ENCODE measurements at regions not wholly inside any gene's neighbourhood (a gene's known extent, or its start where the extent isn't known, plus 50 kb on each side); places are given as distances from the start of the nearest gene placed in this dataset.

GRCh38 chr12:126400831-126401230, 1335.6 kb downstream of the AACS start:
- intact Hi-C loops (cut with DNase I): no loop called here
- DNase-seq (no peak), FAIRE-seq (no peak)
- Histone ChIP-seq H3K27ac (ENCODE audit: low read depth in 2 of 2, low read length in 2 of 2) (no peak overlapping the region), H3K4me1 (ENCODE audit: control insufficient read depth in 2 of 3, insufficient read depth in 2 of 3, low read depth in 1 of 3, low read length in 3 of 3) (no peaks in the 10 kb centered on the region), H3K27me3 (ENCODE audit: control insufficient read depth, insufficient read depth, low read length) (no peaks in the 10 kb centered on the region), H3K9ac (ENCODE audit: low read length in 3 of 3) (no peak overlapping the region), H3K36me3 (ENCODE audit: control insufficient read depth in 2 of 3, insufficient read depth in 3 of 3, low read length in 3 of 3) (no peaks in the 10 kb centered on the region), H3K4me3 (ENCODE audit: low read length in 3 of 3) (no peak overlapping the region), H3K9me3 (ENCODE audit: control insufficient read depth in 2 of 3, insufficient read depth in 1 of 3, low read length in 3 of 3) (no peaks in the 10 kb centered on the region)
- no peak for TF ChIP-seq CTCF (IDR thresholded peaks at IDR 0.05; ENCODE audit: borderline replicate concordance, extremely low read depth, insufficient read depth)

DNA sequence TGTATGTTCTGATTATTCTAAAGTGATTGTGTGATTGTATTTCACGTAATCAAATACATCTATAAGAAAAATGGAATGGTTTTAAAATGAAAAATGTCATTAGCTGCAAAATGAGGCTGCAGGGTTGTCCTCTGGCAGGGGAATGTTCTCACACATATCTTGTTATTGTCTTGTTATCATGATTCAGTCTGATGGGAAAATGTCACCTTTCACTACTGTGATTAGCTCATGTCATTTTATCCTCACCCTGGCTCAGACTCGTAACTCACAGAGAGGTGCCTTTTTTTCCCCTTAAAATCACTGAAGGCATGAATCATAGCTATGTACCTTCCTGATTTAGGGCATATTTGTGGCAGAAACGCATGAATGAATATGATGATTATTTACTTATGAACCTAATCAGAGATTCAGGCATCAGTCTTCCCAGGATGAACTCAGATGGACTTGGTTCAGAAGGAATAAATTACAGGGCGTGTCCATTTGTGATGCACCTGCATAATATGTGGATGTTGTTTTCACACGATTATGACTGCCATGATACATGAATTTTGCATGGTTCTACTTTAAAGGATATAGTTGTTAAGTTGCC, 1339.2 kb downstream of the AACS start:
- intact Hi-C loops (cut with DNase I): no loop called here
- no peak overlapping the region for H3K4me3 ChIP-seq (ENCODE audit: low read length in 3 of 3)
- no peaks in the 10 kb centered on the region for H3K36me3 ChIP-seq (ENCODE audit: control insufficient read depth in 2 of 3, insufficient read depth in 3 of 3, low read length in 3 of 3)
- no peaks in the 10 kb centered on the region for H3K4me1 ChIP-seq (ENCODE audit: control insufficient read depth in 2 of 3, insufficient read depth in 2 of 3, low read depth in 1 of 3, low read length in 3 of 3)
- no peak for DNase-seq
- no peak overlapping the region for H3K9ac ChIP-seq (ENCODE audit: low read length in 3 of 3)
- H3K9me3 ChIP-seq (ENCODE audit: control insufficient read depth in 2 of 3, insufficient read depth in 1 of 3, low read length in 3 of 3): no peaks in the 10 kb centered on the region
- no peak for FAIRE-seq
- H3K27ac ChIP-seq (ENCODE audit: low read depth in 2 of 2, low read length in 2 of 2): no peak overlapping the region
- no peak for TF ChIP-seq CTCF (IDR thresholded peaks at IDR 0.05; ENCODE audit: borderline replicate concordance, extremely low read depth, insufficient read depth)
- H3K27me3 ChIP-seq (ENCODE audit: control insufficient read depth, insufficient read depth, low read length): no peaks in the 10 kb centered on the region

DNA sequence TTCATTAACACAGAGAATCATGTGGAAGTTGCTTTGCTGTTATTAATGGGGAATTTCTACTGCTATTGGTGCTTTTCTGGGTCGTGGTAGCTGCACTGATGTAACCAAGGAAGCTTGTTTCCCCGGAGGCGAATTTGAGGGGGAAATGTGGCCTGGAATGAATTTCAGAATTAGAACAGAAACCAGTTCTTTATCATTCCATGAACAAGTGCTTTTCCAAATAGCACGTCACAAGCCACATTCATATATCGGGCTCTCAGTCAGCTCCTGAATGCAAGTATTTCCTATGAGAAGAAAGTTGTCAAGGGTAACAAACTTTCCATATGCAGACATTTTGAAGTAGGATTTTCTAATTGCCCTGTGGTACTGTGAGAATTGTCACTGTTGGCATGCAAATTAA, 1353.2 kb downstream of the AACS start:
- no peak for TF ChIP-seq CTCF (IDR thresholded peaks at IDR 0.05; ENCODE audit: borderline replicate concordance, extremely low read depth, insufficient read depth)
- no peaks in the 10 kb centered on the region for H3K27me3 ChIP-seq (ENCODE audit: control insufficient read depth, insufficient read depth, low read length)
- no peak for DNase-seq
- intact Hi-C loops (cut with DNase I): no loop called here
- H3K27ac ChIP-seq (ENCODE audit: low read depth in 2 of 2, low read length in 2 of 2): no peak overlapping the region
- no peaks in the 10 kb centered on the region for H3K9me3 ChIP-seq (ENCODE audit: control insufficient read depth in 2 of 3, insufficient read depth in 1 of 3, low read length in 3 of 3)
- no peaks in the 10 kb centered on the region for H3K4me1 ChIP-seq (ENCODE audit: control insufficient read depth in 2 of 3, insufficient read depth in 2 of 3, low read depth in 1 of 3, low read length in 3 of 3)
- no peak overlapping the region for H3K4me3 ChIP-seq (ENCODE audit: low read length in 3 of 3)
- no peak for FAIRE-seq
- H3K36me3 ChIP-seq (ENCODE audit: control insufficient read depth in 2 of 3, insufficient read depth in 3 of 3, low read length in 3 of 3): no peaks in the 10 kb centered on the region
- no peak overlapping the region for H3K9ac ChIP-seq (ENCODE audit: low read length in 3 of 3)

DNA sequence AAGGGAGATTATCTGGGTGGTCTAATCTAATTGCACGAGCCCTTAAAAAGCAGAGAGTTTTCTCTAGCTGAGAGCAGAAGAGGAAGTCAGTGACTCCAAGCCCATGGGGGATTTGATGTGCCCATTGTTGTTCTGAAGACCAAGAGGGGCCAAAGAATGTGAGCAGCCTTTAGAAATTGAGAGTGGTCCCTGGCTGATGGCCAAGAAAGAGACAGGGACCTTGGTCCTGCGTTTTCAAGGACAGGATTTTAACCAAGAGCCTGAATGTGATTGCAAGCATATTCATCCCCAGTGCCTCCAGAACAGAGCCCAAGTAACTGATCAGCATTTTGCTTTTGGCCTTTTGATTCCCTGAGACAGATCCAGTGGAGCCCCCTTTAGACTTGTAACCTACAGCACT, 1353.9 kb downstream of the AACS start:
- no peak overlapping the region for H3K27ac ChIP-seq (ENCODE audit: low read depth in 2 of 2, low read length in 2 of 2)
- no peak for DNase-seq
- no peaks in the 10 kb centered on the region for H3K36me3 ChIP-seq (ENCODE audit: control insufficient read depth in 2 of 3, insufficient read depth in 3 of 3, low read length in 3 of 3)
- intact Hi-C loops (cut with DNase I): no loop called here
- H3K9ac ChIP-seq (ENCODE audit: low read length in 3 of 3): no peak overlapping the region
- H3K4me3 ChIP-seq (ENCODE audit: low read length in 3 of 3): no peak overlapping the region
- no peaks in the 10 kb centered on the region for H3K27me3 ChIP-seq (ENCODE audit: control insufficient read depth, insufficient read depth, low read length)
- no peaks in the 10 kb centered on the region for H3K4me1 ChIP-seq (ENCODE audit: control insufficient read depth in 2 of 3, insufficient read depth in 2 of 3, low read depth in 1 of 3, low read length in 3 of 3)
- TF ChIP-seq CTCF (IDR thresholded peaks at IDR 0.05; ENCODE audit: borderline replicate concordance, extremely low read depth, insufficient read depth): no peak
- FAIRE-seq: no peak
- H3K9me3 ChIP-seq (ENCODE audit: control insufficient read depth in 2 of 3, insufficient read depth in 1 of 3, low read length in 3 of 3): no peaks in the 10 kb centered on the region
